ENCODE measurements at regions not wholly inside any gene's neighbourhood (a gene's known extent, or its start where the extent isn't known, plus 50 kb on each side); places are given as distances from the start of the nearest gene placed in this dataset.

DNA sequence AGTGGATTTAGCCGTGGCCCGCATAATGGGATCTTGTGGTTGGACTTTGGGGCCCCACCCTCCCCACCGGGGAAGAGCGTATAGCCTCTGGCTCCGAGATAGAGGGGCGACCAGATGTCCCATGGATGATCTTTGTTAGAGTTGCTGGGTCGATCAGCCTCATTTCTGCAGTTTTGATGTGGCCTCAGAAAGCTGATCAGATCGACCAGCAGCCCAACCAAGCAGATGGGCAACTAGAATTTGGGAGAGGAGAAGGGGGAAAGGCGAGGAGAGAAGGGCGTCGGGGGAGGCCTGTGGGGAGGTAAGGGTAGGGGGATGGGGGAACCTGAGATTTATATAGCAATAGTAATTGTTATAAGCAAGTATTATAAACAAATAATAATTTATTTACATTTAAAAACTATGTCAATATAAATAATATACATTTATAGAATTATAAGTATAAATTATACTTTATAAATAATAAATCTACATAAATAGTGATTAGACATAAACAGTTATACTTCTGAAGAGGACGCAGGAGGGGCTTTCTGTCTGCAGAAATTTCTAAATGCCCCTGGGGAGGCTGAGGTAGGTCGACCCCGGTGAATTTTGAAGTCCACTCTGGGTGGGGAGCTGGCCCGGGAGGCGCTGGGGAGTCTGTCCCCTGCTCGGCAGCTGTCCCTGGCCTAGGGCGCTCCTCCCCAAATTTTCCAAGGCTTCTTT, 136.3 kb downstream of the KCNJ12 start (continued):
- TF ChIP-seq ZNF10 (CRISPR knock-in tag; IDR thresholded peaks at IDR 0.05; ENCODE audit: borderline replicate concordance, low read depth) (no peak), ONECUT2 (CRISPR knock-in tag; IDR thresholded peaks at IDR 0.05) (no peak)

DNA sequence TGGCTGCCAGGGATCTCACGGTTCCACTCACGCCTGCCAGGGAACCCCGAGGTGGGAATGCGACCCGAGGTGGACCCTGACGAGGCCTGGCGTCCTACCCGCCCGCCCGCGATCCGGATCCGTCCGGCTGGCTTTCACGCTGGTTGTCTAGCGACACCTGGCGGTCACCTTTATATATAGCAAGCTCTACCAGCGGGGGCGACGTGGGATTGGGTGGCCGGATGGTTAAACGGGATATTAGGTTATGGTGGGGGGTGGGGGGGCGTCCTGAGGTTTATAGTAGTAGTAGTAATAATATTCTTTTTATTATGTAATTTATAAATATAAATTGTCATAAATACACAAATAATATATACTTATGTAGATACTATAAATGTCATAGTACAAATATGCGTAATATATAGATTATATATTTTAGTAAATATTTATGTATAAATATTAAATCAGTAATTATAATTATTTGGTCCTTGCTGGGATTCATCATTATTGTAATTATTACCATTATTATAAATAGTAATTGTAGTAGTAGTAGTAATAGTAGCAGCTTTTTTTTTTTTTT, 136.9 kb downstream of the KCNJ12 start:
- FAIRE-seq (no peak), ATAC-seq (peak; percentile 60), DNase-seq (ENCODE audit: low spot score) (peak; percentile 64)
- no peak overlapping the region for H3K9ac ChIP-seq (ENCODE audit: insufficient read depth, low read depth, low read length)
- POLR2A ChIA-PET: interaction anchor here (0.6 to 1.2 kb wide), 2 partner anchors 56 to 71 kb away, joined by 4 read pairs; no protein-coding TSS in a partner anchor
- 0 out of 2 replicates have a peak, but pooled peaks cover 6% of the 10 kb centered on the region for H3K4me1 ChIP-seq (ENCODE audit: insufficient read depth, low read length)
- H3K36me3 ChIP-seq (replicated peaks in 1 of 2; ENCODE audit: control insufficient read depth in 1 of 2, insufficient read depth in 2 of 2, low read length in 2 of 2): no peaks in the 10 kb centered on the region
- BruUV-seq (replicated peaks): no TSS peak
- in situ Hi-C loops (cut with HindIII; ENCODE audit: extremely low pct_ligation_motif_present, low pct_unique_long_range_greater_than_20kb): loop anchor here (5.0 to 10.0 kb wide), 3 partner anchors 56 to 388 kb away; partner anchors contain the start of genes DHRS7B and MAP2K3
- H3K27ac ChIP-seq (ENCODE audit: extremely low read length, insufficient read depth, low read length): no peak overlapping the region
- H3K79me2 ChIP-seq (ENCODE audit: insufficient read depth, low read length): no peaks in the 10 kb centered on the region
- no peak overlapping the region for H2AFZ ChIP-seq (ENCODE audit: low read length)
- peak overlapping the region; percentile 66 for H3K4me2 ChIP-seq (ENCODE audit: low read depth, low read length)
- H3K27me3 ChIP-seq (ENCODE audit: control insufficient read depth in 1 of 2, insufficient read depth in 2 of 2, low read length in 2 of 2): peaks cover 2 to 18% of the 10 kb centered on the region in 2 experiments
- CTCF ChIA-PET (ENCODE audit: low intra/inter-chr PET ratio, low total read pairs): interaction anchor here (0.7 to 2.2 kb wide), 5 partner anchors 56 to 384 kb away, joined by 3 to 11 read pairs (median 5); no protein-coding TSS in a partner anchor
- no peaks in the 10 kb centered on the region for H3K9me3 ChIP-seq (ENCODE audit: low read length)
- intact Hi-C loops (cut with micrococcal nuclease; ENCODE audit: unreplicated experiment): loop anchor here (1.0 to 10.0 kb wide), 3 partner anchors 56 to 396 kb away; no protein-coding TSS in a partner anchor
- 8% methylated on average over 17 of the region's 24 CpGs for WGBS (ENCODE audit: low lambda C conversion rate)
- H4K20me1 ChIP-seq (ENCODE audit: insufficient read depth, low read length): no peaks in the 10 kb centered on the region
- H3K4me3 ChIP-seq (replicated peaks in 1 of 3; ENCODE audit: insufficient read depth in 1 of 3, low read depth in 2 of 3, low read length in 3 of 3): peak overlapping the region in 2 of 3 experiments; percentile 24 to 60; a peak in 4 of 6 replicates
- TF ChIP-seq, protein P1, sequence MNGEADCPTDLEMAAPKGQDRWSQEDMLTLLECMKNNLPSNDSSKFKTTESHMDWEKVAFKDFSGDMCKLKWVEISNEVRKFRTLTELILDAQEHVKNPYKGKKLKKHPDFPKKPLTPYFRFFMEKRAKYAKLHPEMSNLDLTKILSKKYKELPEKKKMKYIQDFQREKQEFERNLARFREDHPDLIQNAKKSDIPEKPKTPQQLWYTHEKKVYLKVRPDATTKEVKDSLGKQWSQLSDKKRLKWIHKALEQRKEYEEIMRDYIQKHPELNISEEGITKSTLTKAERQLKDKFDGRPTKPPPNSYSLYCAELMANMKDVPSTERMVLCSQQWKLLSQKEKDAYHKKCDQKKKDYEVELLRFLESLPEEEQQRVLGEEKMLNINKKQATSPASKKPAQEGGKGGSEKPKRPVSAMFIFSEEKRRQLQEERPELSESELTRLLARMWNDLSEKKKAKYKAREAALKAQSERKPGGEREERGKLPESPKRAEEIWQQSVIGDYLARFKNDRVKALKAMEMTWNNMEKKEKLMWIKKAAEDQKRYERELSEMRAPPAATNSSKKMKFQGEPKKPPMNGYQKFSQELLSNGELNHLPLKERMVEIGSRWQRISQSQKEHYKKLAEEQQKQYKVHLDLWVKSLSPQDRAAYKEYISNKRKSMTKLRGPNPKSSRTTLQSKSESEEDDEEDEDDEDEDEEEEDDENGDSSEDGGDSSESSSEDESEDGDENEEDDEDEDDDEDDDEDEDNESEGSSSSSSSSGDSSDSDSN (CRISPR knock-in tag; IDR thresholded peaks at IDR 0.05): peak; percentile 50; the same call in 1 of the 2 replicates
- peak; percentile 72 for TF ChIP-seq RAD21 (CRISPR knock-in tag; IDR thresholded peaks at IDR 0.05)
- no peak for TF ChIP-seq KMT2A (CRISPR knock-in tag; IDR thresholded peaks at IDR 0.05)
- 0 out of 2 replicates have a peak, but pooled peaks have one; percentile 18 for TF ChIP-seq THAP11 (CRISPR knock-in tag; IDR thresholded peaks at IDR 0.05)
- TF ChIP-seq GABPB1 (CRISPR knock-in tag; IDR thresholded peaks at IDR 0.05): peak; percentile 28; the same call in 1 of the 2 replicates
- peak; percentile 86 for TF ChIP-seq STAG1 (CRISPR knock-in tag; IDR thresholded peaks at IDR 0.05)
- peak; percentile 39 for TF ChIP-seq XRCC5 (optimal IDR thresholded peaks at IDR 0.05; ENCODE audit: low read length)
- no peak for TF ChIP-seq HOXA3 (CRISPR knock-in tag; IDR thresholded peaks at IDR 0.05)
- TF ChIP-seq, protein P2, sequence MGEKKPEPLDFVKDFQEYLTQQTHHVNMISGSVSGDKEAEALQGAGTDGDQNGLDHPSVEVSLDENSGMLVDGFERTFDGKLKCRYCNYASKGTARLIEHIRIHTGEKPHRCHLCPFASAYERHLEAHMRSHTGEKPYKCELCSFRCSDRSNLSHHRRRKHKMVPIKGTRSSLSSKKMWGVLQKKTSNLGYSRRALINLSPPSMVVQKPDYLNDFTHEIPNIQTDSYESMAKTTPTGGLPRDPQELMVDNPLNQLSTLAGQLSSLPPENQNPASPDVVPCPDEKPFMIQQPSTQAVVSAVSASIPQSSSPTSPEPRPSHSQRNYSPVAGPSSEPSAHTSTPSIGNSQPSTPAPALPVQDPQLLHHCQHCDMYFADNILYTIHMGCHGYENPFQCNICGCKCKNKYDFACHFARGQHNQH (CRISPR knock-in tag; IDR thresholded peaks at IDR 0.05): no peak
- TF ChIP-seq, protein P3, sequence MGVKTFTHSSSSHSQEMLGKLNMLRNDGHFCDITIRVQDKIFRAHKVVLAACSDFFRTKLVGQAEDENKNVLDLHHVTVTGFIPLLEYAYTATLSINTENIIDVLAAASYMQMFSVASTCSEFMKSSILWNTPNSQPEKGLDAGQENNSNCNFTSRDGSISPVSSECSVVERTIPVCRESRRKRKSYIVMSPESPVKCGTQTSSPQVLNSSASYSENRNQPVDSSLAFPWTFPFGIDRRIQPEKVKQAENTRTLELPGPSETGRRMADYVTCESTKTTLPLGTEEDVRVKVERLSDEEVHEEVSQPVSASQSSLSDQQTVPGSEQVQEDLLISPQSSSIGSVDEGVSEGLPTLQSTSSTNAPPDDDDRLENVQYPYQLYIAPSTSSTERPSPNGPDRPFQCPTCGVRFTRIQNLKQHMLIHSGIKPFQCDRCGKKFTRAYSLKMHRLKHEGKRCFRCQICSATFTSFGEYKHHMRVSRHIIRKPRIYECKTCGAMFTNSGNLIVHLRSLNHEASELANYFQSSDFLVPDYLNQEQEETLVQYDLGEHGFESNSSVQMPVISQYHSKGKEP (CRISPR knock-in tag; IDR thresholded peaks at IDR 0.05): no peak
- no peak for TF ChIP-seq ZNF446 (CRISPR knock-in tag; IDR thresholded peaks at IDR 0.05)
- TF ChIP-seq, protein P4, sequence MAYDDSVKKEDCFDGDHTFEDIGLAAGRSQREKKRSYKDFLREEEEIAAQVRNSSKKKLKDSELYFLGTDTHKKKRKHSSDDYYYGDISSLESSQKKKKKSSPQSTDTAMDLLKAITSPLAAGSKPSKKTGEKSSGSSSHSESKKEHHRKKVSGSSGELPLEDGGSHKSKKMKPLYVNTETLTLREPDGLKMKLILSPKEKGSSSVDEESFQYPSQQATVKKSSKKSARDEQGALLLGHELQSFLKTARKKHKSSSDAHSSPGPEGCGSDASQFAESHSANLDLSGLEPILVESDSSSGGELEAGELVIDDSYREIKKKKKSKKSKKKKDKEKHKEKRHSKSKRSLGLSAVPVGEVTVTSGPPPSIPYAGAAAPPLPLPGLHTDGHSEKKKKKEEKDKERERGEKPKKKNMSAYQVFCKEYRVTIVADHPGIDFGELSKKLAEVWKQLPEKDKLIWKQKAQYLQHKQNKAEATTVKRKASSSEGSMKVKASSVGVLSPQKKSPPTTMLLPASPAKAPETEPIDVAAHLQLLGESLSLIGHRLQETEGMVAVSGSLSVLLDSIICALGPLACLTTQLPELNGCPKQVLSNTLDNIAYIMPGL (CRISPR knock-in tag; IDR thresholded peaks at IDR 0.05; ENCODE audit: borderline replicate concordance in 1 of 2, low read depth in 1 of 2): 0 out of 4 replicates have a peak, but pooled peaks have one; percentile 32 to 38

All from HepG2 (cell line).